Epidermal melanocyte (primary cell): ENCODE measurements at regions not wholly inside any gene's neighbourhood (a gene's known extent, or its start where the extent isn't known, plus 50 kb on each side); places are given as distances from the start of the nearest gene placed in this dataset.

Experiments
- DNase-seq: peaks from one replicate; pipeline ENCODE4 v3.0.0; 2011; ENCODE audit warnings: low spot score; ENCODE audit not compliant: insufficient read length

- DNase-seq, result no peak
Observed at GRCh38 chr10:129094861-129095260, 372.2 kb upstream of the MGMT start.

- no peak for DNase-seq
Observed at GRCh38 chr10:129095680-129096064, 371.4 kb upstream of the MGMT start.

GRCh38 chr10:129096065-129096984, 370.7 kb upstream of the MGMT start:
- no peak for DNase-seq

GRCh38 chr10:129097776-129098330, 369.2 kb upstream of the MGMT start:
- DNase-seq, result no peak

GRCh38 chr10:129098517-129098916, 368.5 kb upstream of the MGMT start:
- no peak for DNase-seq

- no peak for DNase-seq
Observed at GRCh38 chr10:129099486-129099885, 367.6 kb upstream of the MGMT start.

GRCh38 chr10:129099992-129100391, 367.0 kb upstream of the MGMT start:
- no peak for DNase-seq

GRCh38 chr10:129101232-129101980, 365.6 kb upstream of the MGMT start:
- DNase-seq, result no peak

- DNase-seq, result no peak
Observed at GRCh38 chr10:129102906-129103693, 363.9 kb upstream of the MGMT start.

GRCh38 chr10:129104266-129105045, 362.6 kb upstream of the MGMT start:
- no peak for DNase-seq

GRCh38 chr10:129105266-129105665, 361.8 kb upstream of the MGMT start:
- no peak for DNase-seq

GRCh38 chr10:129106314-129106713, 360.7 kb upstream of the MGMT start:
- DNase-seq, result no peak

GRCh38 chr10:129107525-129107924, 359.5 kb upstream of the MGMT start:
- DNase-seq, result no peak

GRCh38 chr10:129108378-129108777, 358.7 kb upstream of the MGMT start:
- no peak for DNase-seq

- no peak for DNase-seq
Observed at GRCh38 chr10:129108994-129109393, 358.0 kb upstream of the MGMT start.

- no peak for DNase-seq
Observed at GRCh38 chr10:129110780-129111179, 356.3 kb upstream of the MGMT start.

- no peak for DNase-seq
Observed at GRCh38 chr10:129111922-129112321, 355.1 kb upstream of the MGMT start.

- no peak for DNase-seq
Observed at GRCh38 chr10:129114588-129114987, 352.5 kb upstream of the MGMT start.

- DNase-seq, result no peak
Observed at GRCh38 chr10:129116371-129116770, 350.7 kb upstream of the MGMT start.

- no peak for DNase-seq
Observed at GRCh38 chr10:129120441-129120840, 346.6 kb upstream of the MGMT start.

GRCh38 chr10:129122846-129123245, 344.2 kb upstream of the MGMT start:
- DNase-seq, result no peak
